Gastroesophageal sphincter (tissue), 3 donors: ENCODE measurements at regions not wholly inside any gene's neighbourhood (a gene's known extent, or its start where the extent isn't known, plus 50 kb on each side); places are given as distances from the start of the nearest gene placed in this dataset.

Source experiments
- POLR2A ChIP-seq, 2 donors: fragments of 450-650 bp; IDR thresholded peaks; one replicate each; pipeline ENCODE4 v1.6.1; 2017; ENCODE audit warnings: antibody characterized with exemption in 2 of 2, mild to moderate bottlenecking in 2 of 2, moderate library complexity in 1 of 2
- POLR2AphosphoS5 ChIP-seq: sonication (generic); formaldehyde crosslinking; IDR thresholded peaks from one replicate; pipeline ENCODE4 v1.6.1; 2017; ENCODE audit warnings: antibody characterized with exemption
- TF ChIP-seq, protein P1 (sequence below), 4 experiments: fragments of 200-600 bp in 2 of 4; fragments of 450-650 bp in 2 of 4; sonication (generic) in 1 of 4; IDR thresholded peaks; one replicate each; pipeline ENCODE4 v1.5.1; 2017 to 2019; ENCODE audit warnings: antibody characterized with exemption in 4 of 4, mild to moderate bottlenecking in 2 of 4, moderate library complexity in 2 of 4

DNA sequence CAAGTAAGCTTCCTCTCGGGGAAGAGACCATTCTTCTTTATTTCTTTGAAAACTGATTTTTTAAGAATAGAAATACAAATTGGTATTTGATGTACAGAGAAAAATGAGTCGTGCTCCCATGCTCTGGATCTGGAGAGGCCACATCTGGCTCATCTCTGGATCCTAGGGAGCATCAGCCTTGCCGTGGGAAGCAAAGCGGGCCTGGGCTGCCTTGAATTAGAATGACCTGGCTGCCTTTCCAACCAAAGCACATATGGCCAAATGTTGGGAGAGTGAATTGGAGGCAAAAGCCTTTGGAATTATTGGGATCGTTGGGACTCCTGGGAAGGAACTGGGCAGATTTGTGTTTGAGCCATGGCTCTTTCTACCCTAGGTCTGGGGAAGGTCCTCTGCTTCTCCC, 80.0 kb downstream of the SLC25A47 start:
- TF ChIP-seq, protein P1, sequence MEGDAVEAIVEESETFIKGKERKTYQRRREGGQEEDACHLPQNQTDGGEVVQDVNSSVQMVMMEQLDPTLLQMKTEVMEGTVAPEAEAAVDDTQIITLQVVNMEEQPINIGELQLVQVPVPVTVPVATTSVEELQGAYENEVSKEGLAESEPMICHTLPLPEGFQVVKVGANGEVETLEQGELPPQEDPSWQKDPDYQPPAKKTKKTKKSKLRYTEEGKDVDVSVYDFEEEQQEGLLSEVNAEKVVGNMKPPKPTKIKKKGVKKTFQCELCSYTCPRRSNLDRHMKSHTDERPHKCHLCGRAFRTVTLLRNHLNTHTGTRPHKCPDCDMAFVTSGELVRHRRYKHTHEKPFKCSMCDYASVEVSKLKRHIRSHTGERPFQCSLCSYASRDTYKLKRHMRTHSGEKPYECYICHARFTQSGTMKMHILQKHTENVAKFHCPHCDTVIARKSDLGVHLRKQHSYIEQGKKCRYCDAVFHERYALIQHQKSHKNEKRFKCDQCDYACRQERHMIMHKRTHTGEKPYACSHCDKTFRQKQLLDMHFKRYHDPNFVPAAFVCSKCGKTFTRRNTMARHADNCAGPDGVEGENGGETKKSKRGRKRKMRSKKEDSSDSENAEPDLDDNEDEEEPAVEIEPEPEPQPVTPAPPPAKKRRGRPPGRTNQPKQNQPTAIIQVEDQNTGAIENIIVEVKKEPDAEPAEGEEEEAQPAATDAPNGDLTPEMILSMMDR (IDR thresholded peaks at IDR 0.05) = no peak
- TF ChIP-seq POLR2AphosphoS5 (no peak), POLR2A (IDR thresholded peaks at IDR 0.05) (no peak)
